SH-SY5Y (cell line): ENCODE measurements at regions not wholly inside any gene's neighbourhood (a gene's known extent, or its start where the extent isn't known, plus 50 kb on each side); places are given as distances from the start of the nearest gene placed in this dataset.

Experiments
- GATA2 ChIP-seq: IDR thresholded peaks from 2 replicates; pipeline ENCODE4 v1.6.1; 2011; ENCODE audit warnings: mild to moderate bottlenecking, low read depth, low read length
- GATA3 ChIP-seq: IDR thresholded peaks from 2 replicates; pipeline ENCODE4 v1.6.1; 2011; ENCODE audit warnings: low read depth, mild to moderate bottlenecking, low read length, moderate library complexity

GRCh38 chr10:47082055-47082784 lies 171.0 kb downstream of the PTPN20 start:
- no peak for TF ChIP-seq GATA2
- TF ChIP-seq GATA3 = no peak
